Psoas muscle (tissue), 7 donors: ENCODE measurements at regions not wholly inside any gene's neighbourhood (a gene's known extent, or its start where the extent isn't known, plus 50 kb on each side); places are given as distances from the start of the nearest gene placed in this dataset.

Experiments
- ATAC-seq, 4 donors: fragments of 200-7000 bp; cut with Tn5 transposase; one replicate each; pipeline ENCODE4 v1.9.1; 2020; ENCODE audit warnings: moderate library complexity in 3 of 4, mild to moderate bottlenecking in 2 of 4
- DNase-seq, 2 donors: peaks; one replicate each; pipeline ENCODE4 v3.0.0-alpha.2; 2020
- H3K27ac ChIP-seq: fragments of 200-600 bp; one replicate; pipeline ENCODE4 v1.8.0; 2022
- H3K27me3 ChIP-seq, 3 donors: fragments of 200-600 bp in 1 of 3; one replicate each; pipeline versions ENCODE4 v1.6.1 to v1.8.0; 2013 to 2022; ENCODE audit warnings: low read length in 2 of 3, mild to moderate bottlenecking in 2 of 3, moderate library complexity in 1 of 3; ENCODE audit not compliant: insufficient read depth in 3 of 3
- H3K36me3 ChIP-seq, 2 donors: fragments of 200-600 bp in 1 of 2; one replicate each; pipeline versions ENCODE4 v1.6.1 to v1.8.0; 2013 to 2022; ENCODE audit warnings: low read depth in 1 of 2, mild to moderate bottlenecking in 1 of 2, moderate library complexity in 1 of 2; ENCODE audit not compliant: insufficient read depth in 1 of 2
- H3K4me1 ChIP-seq: fragments of 200-600 bp; one replicate; pipeline ENCODE4 v1.8.0; 2022
- H3K4me3 ChIP-seq: fragments of 200-600 bp; one replicate; pipeline ENCODE4 v1.8.0; 2022; ENCODE audit warnings: mild to moderate bottlenecking
- H3K9me3 ChIP-seq: fragments of 200-600 bp; one replicate; pipeline ENCODE4 v1.8.0; 2022
- WGBS, 3 donors: extraction: QIAGEN DNeasy Blood & Tissue Kit; methylation state at CpG; one replicate each; pipeline versions ENCODE4 v1.1.6 to v1.1.7; 2013; 5-methylcytosine and 5-hydroxymethylcytosine counted together
- intact Hi-C, 2 donors: fragments of 100-400 bp; cut with DNase I; formaldehyde crosslinking; loops; one replicate each; pipeline versions ENCODE4 v1.11.0 to v1.14.2; 2022
- TF ChIP-seq, protein P1 (sequence below): fragments of 200-600 bp; IDR thresholded peaks from one replicate; pipeline ENCODE4 v1.8.0; 2022; ENCODE audit warnings: antibody characterized with exemption
- donor health status: healthy with polysubstance abuse.
- donor health status: DM: no; HTN: no; CAD: no; lungs with moderate emphysema.
- donor health status: Bipolar disorder and iron deficiency.
- donor health status: healthy.
- donor health status: DM: yes; HTN: yes; CAD: no.
- donor health status: DM: no; HTN: no; CAD: no.
- donor health status: DM: yes; HTN: yes; CAD: no.

DNA sequence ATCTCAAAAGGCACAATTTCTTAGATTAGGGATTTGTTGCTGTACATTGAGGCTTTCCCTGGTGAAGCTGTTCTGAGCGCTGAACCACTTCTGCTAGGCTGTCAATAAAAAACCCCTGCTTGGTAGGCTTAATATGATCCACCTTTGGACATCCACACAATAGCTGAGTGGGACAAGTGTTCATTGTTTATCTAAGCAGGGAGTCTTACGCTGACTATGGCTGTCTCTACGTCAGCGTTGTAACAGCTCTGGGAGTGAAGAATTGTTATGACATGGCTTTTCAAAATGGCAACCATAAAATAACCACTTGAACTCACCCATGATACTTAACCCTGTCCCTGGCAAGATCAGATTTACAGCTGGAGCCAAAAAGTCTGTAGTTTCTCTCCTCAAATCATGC lies 111.5 kb upstream of the SULT1C3 start:
- TF ChIP-seq, protein P1, sequence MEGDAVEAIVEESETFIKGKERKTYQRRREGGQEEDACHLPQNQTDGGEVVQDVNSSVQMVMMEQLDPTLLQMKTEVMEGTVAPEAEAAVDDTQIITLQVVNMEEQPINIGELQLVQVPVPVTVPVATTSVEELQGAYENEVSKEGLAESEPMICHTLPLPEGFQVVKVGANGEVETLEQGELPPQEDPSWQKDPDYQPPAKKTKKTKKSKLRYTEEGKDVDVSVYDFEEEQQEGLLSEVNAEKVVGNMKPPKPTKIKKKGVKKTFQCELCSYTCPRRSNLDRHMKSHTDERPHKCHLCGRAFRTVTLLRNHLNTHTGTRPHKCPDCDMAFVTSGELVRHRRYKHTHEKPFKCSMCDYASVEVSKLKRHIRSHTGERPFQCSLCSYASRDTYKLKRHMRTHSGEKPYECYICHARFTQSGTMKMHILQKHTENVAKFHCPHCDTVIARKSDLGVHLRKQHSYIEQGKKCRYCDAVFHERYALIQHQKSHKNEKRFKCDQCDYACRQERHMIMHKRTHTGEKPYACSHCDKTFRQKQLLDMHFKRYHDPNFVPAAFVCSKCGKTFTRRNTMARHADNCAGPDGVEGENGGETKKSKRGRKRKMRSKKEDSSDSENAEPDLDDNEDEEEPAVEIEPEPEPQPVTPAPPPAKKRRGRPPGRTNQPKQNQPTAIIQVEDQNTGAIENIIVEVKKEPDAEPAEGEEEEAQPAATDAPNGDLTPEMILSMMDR = no peak
- Histone ChIP-seq H3K9me3 (no peaks in the 10 kb centered on the region), H3K36me3 (no peaks in the 10 kb centered on the region), H3K27me3 (peaks cover 0 to 3% (median 0%) of the 10 kb centered on the region in 3 donors), H3K4me3 (no peak overlapping the region), H3K27ac (no peak overlapping the region), H3K4me1 (no peaks in the 10 kb centered on the region)
- ATAC-seq = no peak
- no peak for DNase-seq
- intact Hi-C loops = no loop called here
- WGBS, 3 donors = 36 to 43% (median 41%) methylated on average over 4 of the region's 4 CpGs

DNA sequence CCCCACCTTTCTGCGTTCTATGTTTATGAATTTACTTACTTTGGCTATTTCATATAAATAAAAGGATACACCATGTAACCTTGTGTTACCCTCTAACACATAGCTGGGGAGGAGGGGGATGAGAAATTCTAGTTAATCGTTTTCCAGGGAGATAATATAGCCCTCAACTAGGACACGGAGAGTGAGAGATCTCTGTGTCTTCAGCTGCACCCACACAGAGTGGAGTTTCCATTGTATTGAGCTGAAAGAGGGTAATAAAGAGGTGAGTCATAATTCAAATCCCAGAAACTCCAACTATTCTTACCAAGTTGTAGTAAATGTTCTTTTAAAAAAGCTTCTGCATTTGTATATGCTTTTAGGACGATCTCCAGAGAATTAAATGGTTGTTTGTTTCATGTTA lies 110.1 kb upstream of the SULT1C3 start:
- no peak for DNase-seq
- no peaks in the 10 kb centered on the region for H3K36me3 ChIP-seq
- TF ChIP-seq, protein P1 = no peak

DNA sequence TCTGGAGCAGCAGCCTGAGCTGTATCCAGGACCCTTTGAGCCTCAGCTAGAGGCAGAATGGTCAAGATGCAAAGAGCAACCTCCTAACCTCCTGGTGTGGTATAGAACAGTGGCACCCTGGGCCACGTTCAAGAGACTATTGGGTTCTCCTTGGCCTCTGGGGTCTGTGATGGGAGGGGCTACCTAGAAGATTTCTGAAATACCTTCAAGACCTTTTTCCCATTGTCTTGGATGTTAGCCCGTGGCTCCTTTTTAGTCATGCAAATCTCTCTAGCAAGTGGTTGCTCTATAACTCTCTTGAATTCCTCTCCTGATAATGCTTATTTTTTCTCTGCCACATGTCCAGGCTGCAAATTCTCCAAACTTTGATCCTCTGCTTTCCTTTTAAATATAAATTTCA lies 106.3 kb upstream of the SULT1C3 start:
- no peaks in the 10 kb centered on the region for H3K4me1 ChIP-seq
- H3K4me3 ChIP-seq = no peak overlapping the region
- no peak overlapping the region for H3K27ac ChIP-seq
- no peaks in the 10 kb centered on the region for H3K9me3 ChIP-seq
- DNase-seq = no peak
- TF ChIP-seq, protein P1 = no peak
- WGBS, 3 donors = 73 to 82% (median 73%) methylated on average over 2 of the region's 2 CpGs
- H3K36me3 ChIP-seq = no peaks in the 10 kb centered on the region
- H3K27me3 ChIP-seq = no peaks in the 10 kb centered on the region
- intact Hi-C loops = no loop called here
- no peak for ATAC-seq

More for the DNA sequence above, 110.1 kb upstream of the SULT1C3 start:
- Histone ChIP-seq H3K27me3 (peaks cover 0 to 3% (median 0%) of the 10 kb centered on the region in 3 donors), H3K4me3 (no peak overlapping the region), H3K9me3 (no peaks in the 10 kb centered on the region), H3K4me1 (no peaks in the 10 kb centered on the region), H3K27ac (no peak overlapping the region)
- WGBS, 3 donors = 27 to 39% (median 30%) methylated on average over 4 of the region's 4 CpGs
- intact Hi-C loops = no loop called here
- ATAC-seq = no peak

DNA sequence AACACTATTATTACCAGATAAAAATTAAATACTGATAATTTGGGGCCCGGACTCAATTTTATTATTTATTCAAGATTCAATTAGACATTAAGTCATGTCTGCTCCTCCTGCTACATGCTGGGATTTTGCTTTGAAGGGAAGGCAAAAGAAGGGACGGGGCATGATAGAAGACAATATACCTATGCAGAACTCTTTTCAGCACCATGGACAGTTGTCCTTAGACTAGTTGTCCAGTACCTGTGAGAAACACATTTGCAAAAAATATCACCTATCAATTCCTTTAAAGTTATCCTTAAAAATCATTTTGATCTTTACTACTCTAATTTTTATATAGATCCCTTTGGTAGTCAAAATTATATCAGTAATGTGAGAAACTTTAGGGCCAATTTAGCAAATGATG lies 100.2 kb upstream of the SULT1C3 start:
- no peaks in the 10 kb centered on the region for H3K4me1 ChIP-seq
- ATAC-seq (no peak), DNase-seq (no peak)
- no peaks in the 10 kb centered on the region for H3K9me3 ChIP-seq
- H3K27me3 ChIP-seq = no peaks in the 10 kb centered on the region
- 31 to 49% (median 38%) methylated on average over 2 of the region's 2 CpGs for WGBS, 3 donors
- no peak overlapping the region for H3K27ac ChIP-seq
- intact Hi-C loops = no loop called here
- no peaks in the 10 kb centered on the region for H3K36me3 ChIP-seq
- H3K4me3 ChIP-seq = no peak overlapping the region
- TF ChIP-seq, protein P1 = no peak

DNA sequence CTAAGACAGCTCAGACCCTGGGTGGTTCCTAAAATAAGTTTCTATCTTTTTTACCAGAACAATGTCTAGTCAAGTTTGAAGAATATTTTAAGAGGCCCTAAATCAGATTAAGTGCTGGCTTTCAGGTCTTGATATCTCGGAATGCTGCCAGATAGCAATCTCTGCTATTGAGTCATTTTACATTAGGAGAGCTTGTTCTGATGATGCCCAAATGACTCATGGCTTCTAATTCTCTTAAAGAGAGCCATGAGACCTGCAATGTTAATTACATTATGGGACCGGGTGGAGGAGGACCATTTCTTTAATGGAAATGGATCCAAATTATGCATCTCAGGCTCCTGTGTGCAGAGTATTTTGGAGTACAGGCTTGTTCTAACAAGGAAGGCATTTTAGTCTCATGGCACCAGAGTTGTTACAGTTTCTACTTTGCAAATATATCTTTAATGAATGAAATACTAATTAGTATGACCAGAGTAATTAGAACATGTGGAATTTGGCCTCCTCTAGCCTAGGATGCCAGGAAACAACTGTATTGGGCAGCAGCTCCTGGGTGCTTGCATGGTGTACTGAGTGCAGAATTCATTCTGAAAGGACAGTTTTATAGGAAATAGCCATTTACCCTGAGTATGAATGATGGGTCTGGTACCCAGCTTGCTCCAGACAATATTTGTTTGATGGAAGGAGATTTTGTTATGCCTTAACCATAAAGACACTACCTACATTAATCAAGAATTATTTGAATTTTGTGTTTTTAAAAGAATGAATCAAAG lies 94.0 kb upstream of the SULT1C3 start:
- Histone ChIP-seq H3K36me3 (no peaks in the 10 kb centered on the region), H3K9me3 (no peaks in the 10 kb centered on the region), H3K27ac (no peak overlapping the region), H3K4me1 (no peaks in the 10 kb centered on the region), H3K27me3 (no peaks in the 10 kb centered on the region), H3K4me3 (no peak overlapping the region)
- intact Hi-C loops = no loop called here
- WGBS, 3 donors = 71 to 75% (median 72%) methylated on average over 2 of the region's 2 CpGs
- TF ChIP-seq, protein P1 = no peak
- no peak for DNase-seq
- no peak for ATAC-seq
